NCI-H2107 treated with DMSO at 0.1 percent for 48 hours (cell line): ENCODE measurements at regions not wholly inside any gene's neighbourhood (a gene's known extent, or its start where the extent isn't known, plus 50 kb on each side); places are given as distances from the start of the nearest gene placed in this dataset.
"Not testable (repeated sequence)": the region's sequence is repeated elsewhere in the genome, so short reads cannot be mapped to it uniquely, and the experiment has no call there.

Experiments
- DNase-seq: peaks from one replicate; lab custom pipeline; 2025; ENCODE audit not compliant: unreplicated experiment; lab: John Stamatoyannopoulos, UW

GRCh38 chr10:9010931-9011670 lies 956.6 kb downstream of the GATA3 start:
- no peak for DNase-seq

GRCh38 chr10:9012312-9012711 lies 957.8 kb downstream of the GATA3 start:
- DNase-seq: no peak

- DNase-seq: no peak
Observed at GRCh38 chr10:9015005-9015404, 960.5 kb downstream of the GATA3 start.

GRCh38 chr10:9015447-9015846 lies 961.0 kb downstream of the GATA3 start:
- no peak for DNase-seq

GRCh38 chr10:9016930-9017329 lies 962.4 kb downstream of the GATA3 start:
- DNase-seq: no peak

- DNase-seq: no peak
Observed at GRCh38 chr10:9018195-9019173, 964.0 kb downstream of the GATA3 start.

- no peak for DNase-seq
Observed at GRCh38 chr10:9023206-9023605, 968.7 kb downstream of the GATA3 start.

- no peak for DNase-seq
Observed at GRCh38 chr10:9024210-9024609, 969.7 kb downstream of the GATA3 start.

- DNase-seq: no peak
Observed at GRCh38 chr10:9028231-9028630, 973.7 kb downstream of the GATA3 start.

GRCh38 chr10:9035355-9035754 lies 980.9 kb downstream of the GATA3 start:
- DNase-seq: no peak

- no peak for DNase-seq
Observed at GRCh38 chr10:9036711-9037204, 982.3 kb downstream of the GATA3 start.

GRCh38 chr10:9038146-9038714 lies 983.7 kb downstream of the GATA3 start:
- DNase-seq: no peak

GRCh38 chr10:9043466-9043865 lies 989.0 kb downstream of the GATA3 start:
- DNase-seq: no peak

GRCh38 chr10:9045311-9045710 lies 990.8 kb downstream of the GATA3 start:
- DNase-seq: no peak

GRCh38 chr10:9051328-9051974 lies 997.0 kb downstream of the GATA3 start:
- no peak for DNase-seq

- DNase-seq: no peak
Observed at GRCh38 chr10:9052767-9053166, 998.3 kb downstream of the GATA3 start.

GRCh38 chr10:9056521-9056920 lies 1002.0 kb downstream of the GATA3 start:
- no peak for DNase-seq

- not testable (repeated sequence) for DNase-seq
Observed at GRCh38 chr10:9057293-9057692, 1002.8 kb downstream of the GATA3 start.

- no peak for DNase-seq
Observed at GRCh38 chr10:9060314-9060713, 1005.8 kb downstream of the GATA3 start.

GRCh38 chr10:9061871-9062270 lies 1007.4 kb downstream of the GATA3 start:
- DNase-seq: no peak

- no peak for DNase-seq
Observed at GRCh38 chr10:9066152-9066551, 1011.7 kb downstream of the GATA3 start.
